ENCODE measurements at regions not wholly inside any gene's neighbourhood (a gene's known extent, or its start where the extent isn't known, plus 50 kb on each side); places are given as distances from the start of the nearest gene placed in this dataset.

GRCh38 chr1:57832612-57833011, 408.8 kb upstream of the DAB1 start:
- H3K36me3 ChIP-seq = no peaks in the 10 kb centered on the region
- ATAC-seq (no peak), DNase-seq (no peak)
- H3K4me1 ChIP-seq = no peaks in the 10 kb centered on the region
- no peak overlapping the region for H3K4me3 ChIP-seq
- intact Hi-C loops (cut with DNase I; ENCODE audit: low total_unique reads) = loop anchor here (1.0 kb wide), 1 partner anchor 30 kb away; no protein-coding TSS in a partner anchor
- H3K27ac ChIP-seq = no peak overlapping the region
- no peaks in the 10 kb centered on the region for H3K9me3 ChIP-seq
- in situ Hi-C loops (cut with MboI; ENCODE audit: low sequenced_read_pairs in 4 of 4) = no loop called here
- no peaks in the 10 kb centered on the region for H3K27me3 ChIP-seq
- no peak for TF ChIP-seq CTCF (IDR thresholded peaks at IDR 0.05 in 4 of 5, conservative IDR thresholded peaks at IDR 0.05 in 1 of 5)
- no peak for TF ChIP-seq POLR2A (IDR thresholded peaks at IDR 0.05)

- no peak for DNase-seq
- H3K4me1 ChIP-seq = no peaks in the 10 kb centered on the region
- no peaks in the 10 kb centered on the region for H3K36me3 ChIP-seq
- no peak overlapping the region for H3K27ac ChIP-seq
- no peaks in the 10 kb centered on the region for H3K27me3 ChIP-seq
- intact Hi-C loops (cut with DNase I; ENCODE audit: low total_unique reads) = loop anchor here (1.0 kb wide), 1 partner anchor 31 kb away; no protein-coding TSS in a partner anchor
- in situ Hi-C loops (cut with MboI; ENCODE audit: low sequenced_read_pairs in 4 of 4) = no loop called here
- TF ChIP-seq POLR2A (IDR thresholded peaks at IDR 0.05) (no peak), CTCF (IDR thresholded peaks at IDR 0.05 in 4 of 5, conservative IDR thresholded peaks at IDR 0.05 in 1 of 5) (no peak)
- no peak overlapping the region for H3K4me3 ChIP-seq
- ATAC-seq = no peak
- H3K9me3 ChIP-seq = no peaks in the 10 kb centered on the region
Measured at GRCh38 chr1:57831624-57832023, 407.8 kb upstream of the DAB1 start.

GRCh38 chr1:57826535-57826934, 402.7 kb upstream of the DAB1 start:
- in situ Hi-C loops (cut with MboI; ENCODE audit: low sequenced_read_pairs in 4 of 4) (no loop called here), intact Hi-C loops (cut with DNase I; ENCODE audit: low total_unique reads) (no loop called here)
- DNase-seq (no peak), ATAC-seq (no peak)
- no peaks in the 10 kb centered on the region for H3K27me3 ChIP-seq
- TF ChIP-seq CTCF (IDR thresholded peaks at IDR 0.05 in 4 of 5, conservative IDR thresholded peaks at IDR 0.05 in 1 of 5) (no peak), POLR2A (IDR thresholded peaks at IDR 0.05) (no peak)
- no peak overlapping the region for H3K4me3 ChIP-seq
- H3K36me3 ChIP-seq = no peaks in the 10 kb centered on the region
- H3K4me1 ChIP-seq = no peaks in the 10 kb centered on the region
- no peak overlapping the region for H3K27ac ChIP-seq
- H3K9me3 ChIP-seq = no peaks in the 10 kb centered on the region

- TF ChIP-seq POLR2A (IDR thresholded peaks at IDR 0.05) (no peak), CTCF (IDR thresholded peaks at IDR 0.05 in 4 of 5, conservative IDR thresholded peaks at IDR 0.05 in 1 of 5) (no peak)
- no peak overlapping the region for H3K4me3 ChIP-seq
- no peaks in the 10 kb centered on the region for H3K4me1 ChIP-seq
- H3K27me3 ChIP-seq = no peaks in the 10 kb centered on the region
- H3K27ac ChIP-seq = no peak overlapping the region
- ATAC-seq = no peak
- in situ Hi-C loops (cut with MboI; ENCODE audit: low sequenced_read_pairs in 4 of 4) = no loop called here
- H3K36me3 ChIP-seq = no peaks in the 10 kb centered on the region
- intact Hi-C loops (cut with DNase I; ENCODE audit: low total_unique reads) = no loop called here
- no peaks in the 10 kb centered on the region for H3K9me3 ChIP-seq
- no peak for DNase-seq
Measured at GRCh38 chr1:57824535-57824934, 400.7 kb upstream of the DAB1 start.

GRCh38 chr1:57820356-57821095, 396.7 kb upstream of the DAB1 start:
- Histone ChIP-seq H3K4me3 (no peak overlapping the region), H3K36me3 (no peaks in the 10 kb centered on the region), H3K27ac (no peak overlapping the region), H3K9me3 (no peaks in the 10 kb centered on the region), H3K27me3 (no peaks in the 10 kb centered on the region), H3K4me1 (no peaks in the 10 kb centered on the region)
- DNase-seq (no peak), ATAC-seq (no peak)
- no peak for TF ChIP-seq POLR2A (IDR thresholded peaks at IDR 0.05)
- in situ Hi-C loops (cut with MboI; ENCODE audit: low sequenced_read_pairs in 4 of 4) = no loop called here
- intact Hi-C loops (cut with DNase I; ENCODE audit: low total_unique reads) = no loop called here
